GM12875 (cell line): ENCODE measurements at regions not wholly inside any gene's neighbourhood (a gene's known extent, or its start where the extent isn't known, plus 50 kb on each side); places are given as distances from the start of the nearest gene placed in this dataset.

ENCODE experiments used
- H3K4me3 ChIP-seq: one replicate; pipeline ENCODE4 v1.5.1; 2011; ENCODE audit warnings: low read depth, low read length, control low read depth
- CTCF ChIP-seq: IDR thresholded peaks from 2 replicates; pipeline ENCODE4 v1.5.1; 2011; ENCODE audit warnings: low read depth, mild to moderate bottlenecking, control low read depth, inconsistent platforms, low read length, moderate library complexity, borderline replicate concordance; ENCODE audit not compliant: insufficient read depth

GRCh38 chr4:136007991-136008390 is 1524.3 kb downstream of the PCDH18 start:
- no peak for TF ChIP-seq CTCF

GRCh38 chr4:136002316-136002715 is 1530.0 kb downstream of the PCDH18 start:
- TF ChIP-seq CTCF = no peak
- H3K4me3 ChIP-seq = no peak overlapping the region

More at GRCh38 chr4:136007991-136008390, 1524.3 kb downstream of the PCDH18 start:
- no peak overlapping the region for H3K4me3 ChIP-seq

DNA sequence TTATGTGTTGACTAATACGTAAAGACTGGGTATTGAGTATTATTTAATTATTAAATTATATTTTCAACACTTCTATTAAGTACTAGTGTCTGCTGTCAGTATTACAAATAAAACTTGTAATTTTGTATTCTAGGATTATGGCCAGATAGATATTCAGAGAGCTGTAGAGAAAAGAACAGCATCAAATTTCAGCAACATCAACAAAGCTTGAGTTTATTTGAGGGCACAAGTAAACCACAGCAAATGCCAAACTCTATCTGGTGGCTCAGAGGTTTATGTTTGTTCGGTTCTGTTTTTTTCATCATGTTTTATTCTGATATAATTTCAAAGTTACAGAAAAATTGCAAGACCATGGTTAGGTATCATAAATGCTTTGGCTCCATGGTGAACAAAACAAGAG is 1530.5 kb downstream of the PCDH18 start:
- H3K4me3 ChIP-seq = no peak overlapping the region
- no peak for TF ChIP-seq CTCF

DNA sequence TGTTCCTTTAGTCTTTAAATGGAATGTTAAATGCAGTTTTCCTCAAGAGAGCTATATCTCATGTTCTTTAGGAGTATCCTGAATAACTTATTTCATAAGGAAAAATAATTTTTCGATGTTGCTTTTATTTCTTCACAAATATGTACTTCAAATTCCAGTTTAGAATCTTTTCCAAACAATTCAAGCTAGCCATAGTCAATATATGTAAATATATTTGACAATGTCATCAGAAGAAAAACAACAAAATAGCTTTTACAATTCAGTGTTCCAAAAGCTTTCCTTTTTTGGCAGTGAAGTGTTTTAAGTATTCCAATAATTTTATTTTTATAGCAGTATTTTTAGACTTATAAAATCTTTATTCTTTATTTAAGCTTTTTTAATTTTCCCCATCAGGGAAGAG is 1532.0 kb downstream of the PCDH18 start:
- no peak overlapping the region for H3K4me3 ChIP-seq
- TF ChIP-seq CTCF = no peak

- TF ChIP-seq CTCF = no peak
- H3K4me3 ChIP-seq = no peak overlapping the region
Measured at GRCh38 chr4:135994360-135994759, 1537.9 kb downstream of the PCDH18 start.

GRCh38 chr4:135976860-135977259 is 1555.4 kb downstream of the PCDH18 start:
- H3K4me3 ChIP-seq = no peak overlapping the region
- no peak for TF ChIP-seq CTCF

DNA sequence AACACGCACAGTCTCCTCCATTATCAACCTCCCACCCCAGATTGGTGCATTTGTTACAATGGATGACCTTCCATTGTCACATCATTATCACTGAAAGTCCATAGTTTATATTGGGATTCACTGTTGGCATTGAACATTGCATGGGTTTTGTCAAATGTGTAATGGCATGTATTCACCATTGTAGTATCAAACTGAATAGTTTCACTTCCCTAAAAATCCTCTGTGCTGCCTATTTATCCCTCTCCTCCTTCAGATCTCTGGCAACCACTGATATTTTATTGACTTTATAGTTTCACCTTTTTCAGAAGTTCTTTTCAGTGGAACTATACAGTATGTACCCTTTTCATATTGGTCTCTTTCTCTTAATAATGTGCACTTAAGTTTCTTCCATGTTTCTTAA is 1565.4 kb downstream of the PCDH18 start:
- H3K4me3 ChIP-seq = no peak overlapping the region
- no peak for TF ChIP-seq CTCF
